ENCODE measurements at regions not wholly inside any gene's neighbourhood (a gene's known extent, or its start where the extent isn't known, plus 50 kb on each side); places are given as distances from the start of the nearest gene placed in this dataset.
"Not testable (repeated sequence)": the region's sequence is repeated elsewhere in the genome, so short reads cannot be mapped to it uniquely, and the experiment has no call there.

- peak; percentile 71 for DNase-seq (ENCODE audit: low read depth, low spot score)
Observed at GRCh38 chr14:21913759-21914158, 240.1 kb upstream of the OR4E1 start.

GRCh38 chr14:21912367-21912766 lies 238.7 kb upstream of the OR4E1 start:
- Mint-ChIP-seq H3K4me3 (no peak overlapping the region), H3K27me3 (ENCODE audit: low read depth) (peaks cover 63% of the 10 kb centered on the region), H3K4me1 (no peaks in the 10 kb centered on the region), H3K9me3 (no peaks in the 10 kb centered on the region), H3K27ac (ENCODE audit: unreplicated experiment) (no peak overlapping the region), H3K36me3 (ENCODE audit: low read depth) (no peaks in the 10 kb centered on the region)
- TF ChIP-seq CTCF (conservative IDR thresholded peaks at IDR 0.05) = no peak
- no peak for DNase-seq (ENCODE audit: low read depth, low spot score)

More at GRCh38 chr14:21913759-21914158, 240.1 kb upstream of the OR4E1 start:
- Mint-ChIP-seq H3K4me1 (no peaks in the 10 kb centered on the region), H3K36me3 (ENCODE audit: low read depth) (no peaks in the 10 kb centered on the region), H3K27ac (ENCODE audit: unreplicated experiment) (no peak overlapping the region), H3K9me3 (no peaks in the 10 kb centered on the region), H3K4me3 (no peak overlapping the region), H3K27me3 (ENCODE audit: low read depth) (peaks cover 59% of the 10 kb centered on the region)
- peak; percentile 72 for TF ChIP-seq CTCF (conservative IDR thresholded peaks at IDR 0.05)

- no peak for TF ChIP-seq CTCF (conservative IDR thresholded peaks at IDR 0.05)
- no peak for DNase-seq (ENCODE audit: low read depth, low spot score)
- Mint-ChIP-seq H3K27ac (ENCODE audit: unreplicated experiment) (no peak overlapping the region), H3K27me3 (ENCODE audit: low read depth) (peaks cover 68% of the 10 kb centered on the region), H3K4me1 (no peaks in the 10 kb centered on the region), H3K4me3 (no peak overlapping the region), H3K9me3 (no peaks in the 10 kb centered on the region), H3K36me3 (ENCODE audit: low read depth) (no peaks in the 10 kb centered on the region)
Observed at GRCh38 chr14:21911877-21912276, 238.3 kb upstream of the OR4E1 start.

- DNase-seq (ENCODE audit: low read depth, low spot score) = no peak
- H3K36me3 Mint-ChIP-seq (ENCODE audit: low read depth) = no peaks in the 10 kb centered on the region
- H3K9me3 Mint-ChIP-seq = no peaks in the 10 kb centered on the region
- no peak for TF ChIP-seq CTCF (conservative IDR thresholded peaks at IDR 0.05)
- H3K27me3 Mint-ChIP-seq (ENCODE audit: low read depth) = peaks cover 70% of the 10 kb centered on the region
- H3K27ac Mint-ChIP-seq (ENCODE audit: unreplicated experiment) = no peak overlapping the region
- no peaks in the 10 kb centered on the region for H3K4me1 Mint-ChIP-seq
- H3K4me3 Mint-ChIP-seq = no peak overlapping the region
Observed at GRCh38 chr14:21910260-21910659, 236.6 kb upstream of the OR4E1 start.

GRCh38 chr14:21902561-21903181 lies 229.1 kb upstream of the OR4E1 start:
- TF ChIP-seq CTCF (conservative IDR thresholded peaks at IDR 0.05) = peak; percentile 60
- peak; percentile 32 for DNase-seq (ENCODE audit: low read depth, low spot score)
- Mint-ChIP-seq H3K36me3 (ENCODE audit: low read depth) (peaks cover 2% of the 10 kb centered on the region), H3K4me1 (peaks cover 3% of the 10 kb centered on the region), H3K27ac (ENCODE audit: unreplicated experiment) (no peak overlapping the region), H3K9me3 (peaks cover 6% of the 10 kb centered on the region), H3K27me3 (ENCODE audit: low read depth) (peaks cover 61% of the 10 kb centered on the region), H3K4me3 (no peak overlapping the region)

GRCh38 chr14:21894898-21895194 lies 221.2 kb upstream of the OR4E1 start:
- H3K4me1 Mint-ChIP-seq; H3K36me3 Mint-ChIP-seq (ENCODE audit: low read depth); H3K4me3 Mint-ChIP-seq; DNase-seq (ENCODE audit: low read depth, low spot score); H3K27ac Mint-ChIP-seq (ENCODE audit: unreplicated experiment); H3K9me3 Mint-ChIP-seq: not testable (repeated sequence)
- peaks cover 42% of the 10 kb centered on the region for H3K27me3 Mint-ChIP-seq (ENCODE audit: low read depth)

Data from neural crest cell (in vitro differentiated cells).